Activated naive CD4-positive, alpha-beta T cell treated with anti-CD3 and anti-CD28 coated beads, Interleukin-2, amount 50 U/mL, for 72 hours (primary cell): ENCODE measurements at regions not wholly inside any gene's neighbourhood (a gene's known extent, or its start where the extent isn't known, plus 50 kb on each side); places are given as distances from the start of the nearest gene placed in this dataset.
A peak's percentile ranks its signal among the peaks of the same experiment; 100 is the strongest.

Experiments
- ATAC-seq, 2 donors: fragments of 150-1000 bp; cut with Tn5 transposase; 2 replicates each; pipeline ENCODE4 v1.10.0; 2021; ENCODE audit warnings: mild to moderate bottlenecking in 2 of 2, moderate library complexity in 2 of 2
- DNase-seq, 2 donors: peaks; one replicate each; pipeline ENCODE4 v3.0.0; 2021 to 2022; ENCODE audit warnings: low spot score in 2 of 2
- H3K27ac Mint-ChIP-seq, 2 donors: one replicate each; pipeline ENCODE4 v1.8.0; 2022; ENCODE audit warnings: mild to moderate bottlenecking in 2 of 2, mixed read lengths in 2 of 2
- H3K36me3 Mint-ChIP-seq, 2 donors: one replicate each; pipeline ENCODE4 v1.8.0; 2022; ENCODE audit warnings: mixed read lengths in 2 of 2
- H3K9me3 Mint-ChIP-seq, 2 donors: one replicate each; pipeline ENCODE4 v1.8.0; 2022; ENCODE audit warnings: mixed read lengths in 2 of 2

- ATAC-seq (no peak), DNase-seq (no peak)
- Mint-ChIP-seq H3K36me3 (no peaks in the 10 kb centered on the region), H3K9me3 (no peaks in the 10 kb centered on the region), H3K27ac (no peak overlapping the region)
Measured at GRCh38 chr12:39240587-39240986, 202.3 kb downstream of the KIF21A start.

- DNase-seq (no peak), ATAC-seq (no peak)
- H3K27ac Mint-ChIP-seq, result no peak overlapping the region
- H3K9me3 Mint-ChIP-seq, result no peaks in the 10 kb centered on the region
- H3K36me3 Mint-ChIP-seq, result no peaks in the 10 kb centered on the region
Measured at GRCh38 chr12:39239490-39240486, 203.1 kb downstream of the KIF21A start.

- DNase-seq (no peak), ATAC-seq (no peak)
- H3K9me3 Mint-ChIP-seq, result no peaks in the 10 kb centered on the region
- H3K27ac Mint-ChIP-seq, result no peak overlapping the region
- H3K36me3 Mint-ChIP-seq, result no peaks in the 10 kb centered on the region
Measured at GRCh38 chr12:39237004-39237403, 205.9 kb downstream of the KIF21A start.

- no peak for DNase-seq
- no peaks in the 10 kb centered on the region for H3K9me3 Mint-ChIP-seq
- H3K27ac Mint-ChIP-seq, result no peak overlapping the region
- no peaks in the 10 kb centered on the region for H3K36me3 Mint-ChIP-seq
- ATAC-seq, result peak in 1 of 2 donors; percentile 51
Measured at GRCh38 chr12:39235990-39236767, 206.7 kb downstream of the KIF21A start.

- ATAC-seq, result peak in 1 of 2 donors; percentile 59
- DNase-seq, result no peak
- no peak overlapping the region for H3K27ac Mint-ChIP-seq
- peaks cover 0 to 9% of the 10 kb centered on the region in 2 donors for H3K9me3 Mint-ChIP-seq
- H3K36me3 Mint-ChIP-seq, result no peaks in the 10 kb centered on the region
Measured at GRCh38 chr12:39230086-39230485, 212.8 kb downstream of the KIF21A start.

- ATAC-seq, result no peak
- no peak for DNase-seq
- no peak overlapping the region for H3K27ac Mint-ChIP-seq
- H3K9me3 Mint-ChIP-seq, result peaks cover 9 to 13% of the 10 kb centered on the region in 2 donors
- H3K36me3 Mint-ChIP-seq, result no peaks in the 10 kb centered on the region
Measured at GRCh38 chr12:39227218-39227617, 215.7 kb downstream of the KIF21A start.

- ATAC-seq (no peak), DNase-seq (no peak)
- Mint-ChIP-seq H3K27ac (no peak overlapping the region), H3K36me3 (no peaks in the 10 kb centered on the region), H3K9me3 (peaks cover 5 to 9% of the 10 kb centered on the region in 2 donors)
Measured at GRCh38 chr12:39224971-39225370, 217.9 kb downstream of the KIF21A start.

GRCh38 chr12:39205969-39206368, 237.0 kb downstream of the KIF21A start:
- Mint-ChIP-seq H3K36me3 (no peaks in the 10 kb centered on the region), H3K9me3 (peaks cover 11 to 16% of the 10 kb centered on the region in 2 donors), H3K27ac (no peak overlapping the region)
- no peak for ATAC-seq
- no peak for DNase-seq

- no peak for DNase-seq
- Mint-ChIP-seq H3K36me3 (no peaks in the 10 kb centered on the region), H3K27ac (no peak overlapping the region), H3K9me3 (peaks cover 0 to 8% of the 10 kb centered on the region in 2 donors)
- ATAC-seq, result no peak
Measured at GRCh38 chr12:39199351-39199750, 243.6 kb downstream of the KIF21A start.

- Mint-ChIP-seq H3K9me3 (peaks cover 5 to 9% of the 10 kb centered on the region in 2 donors), H3K36me3 (no peaks in the 10 kb centered on the region), H3K27ac (no peak overlapping the region)
- ATAC-seq, result no peak
- no peak for DNase-seq
Measured at GRCh38 chr12:39188689-39189088, 254.2 kb downstream of the KIF21A start.

- peaks cover 5 to 9% of the 10 kb centered on the region in 2 donors for H3K9me3 Mint-ChIP-seq
- no peak overlapping the region for H3K27ac Mint-ChIP-seq
- no peaks in the 10 kb centered on the region for H3K36me3 Mint-ChIP-seq
- DNase-seq (no peak), ATAC-seq (no peak)
Measured at GRCh38 chr12:39186744-39187143, 256.2 kb downstream of the KIF21A start.

GRCh38 chr12:39178837-39179236, 264.1 kb downstream of the KIF21A start:
- ATAC-seq (no peak), DNase-seq (no peak)
- Mint-ChIP-seq H3K27ac (no peak overlapping the region), H3K9me3 (peaks cover 4 to 5% of the 10 kb centered on the region in 2 donors), H3K36me3 (no peaks in the 10 kb centered on the region)

- no peak for ATAC-seq
- DNase-seq, result no peak
- Mint-ChIP-seq H3K27ac (no peak overlapping the region), H3K9me3 (peaks cover 4 to 5% of the 10 kb centered on the region in 2 donors), H3K36me3 (no peaks in the 10 kb centered on the region)
Measured at GRCh38 chr12:39176356-39176755, 266.6 kb downstream of the KIF21A start.

GRCh38 chr12:39173726-39174125, 268.3 kb upstream of the CPNE8 start:
- ATAC-seq (peak in 1 of 2 donors; percentile 50), DNase-seq (no peak)
- Mint-ChIP-seq H3K27ac (no peak overlapping the region), H3K36me3 (no peaks in the 10 kb centered on the region), H3K9me3 (peaks cover 4 to 5% of the 10 kb centered on the region in 2 donors)

- H3K36me3 Mint-ChIP-seq, result no peaks in the 10 kb centered on the region
- no peaks in the 10 kb centered on the region for H3K9me3 Mint-ChIP-seq
- DNase-seq, result no peak
- H3K27ac Mint-ChIP-seq, result no peak overlapping the region
- ATAC-seq, result no peak
Measured at GRCh38 chr12:39165338-39165737, 259.9 kb upstream of the CPNE8 start.

GRCh38 chr12:39161465-39162085, 256.2 kb upstream of the CPNE8 start:
- Mint-ChIP-seq H3K27ac (no peak overlapping the region), H3K36me3 (peaks cover 0 to 6% of the 10 kb centered on the region in 2 donors), H3K9me3 (peaks cover 6% of the 10 kb centered on the region in 2 donors)
- ATAC-seq (no peak), DNase-seq (no peak)
